AG20443 (cell line): ENCODE measurements at regions not wholly inside any gene's neighbourhood (a gene's known extent, or its start where the extent isn't known, plus 50 kb on each side); places are given as distances from the start of the nearest gene placed in this dataset.
"Not testable (repeated sequence)": the region's sequence is repeated elsewhere in the genome, so short reads cannot be mapped to it uniquely, and the experiment has no call there.

Experiments
- DNase-seq: peaks from one replicate; pipeline ENCODE4 v3.0.0; 2012; ENCODE audit warnings: low spot score, mixed read lengths

GRCh38 chr5:164119806-164120447 is 614.5 kb downstream of the MAT2B start:
- peak; percentile 9 for DNase-seq

DNA sequence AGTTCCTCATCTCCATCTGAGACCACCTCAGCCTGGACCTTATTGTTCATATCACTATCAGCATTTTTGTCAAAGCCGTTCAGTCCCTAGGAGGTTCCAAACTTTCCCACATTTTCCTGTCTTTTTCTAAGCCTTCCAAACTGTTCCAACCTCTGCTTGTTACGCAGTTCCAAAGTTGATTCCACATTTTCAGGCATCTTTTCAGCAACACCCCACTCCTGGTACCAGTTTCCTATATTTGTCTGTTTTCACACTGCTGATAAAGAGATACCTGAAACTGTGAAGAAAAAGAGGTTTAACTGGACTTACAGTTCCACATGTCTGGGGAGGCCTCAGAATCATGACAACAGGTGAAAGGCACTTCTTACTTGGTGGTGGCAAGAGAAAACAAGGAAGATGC is 622.1 kb downstream of the MAT2B start:
- no peak for DNase-seq

DNA sequence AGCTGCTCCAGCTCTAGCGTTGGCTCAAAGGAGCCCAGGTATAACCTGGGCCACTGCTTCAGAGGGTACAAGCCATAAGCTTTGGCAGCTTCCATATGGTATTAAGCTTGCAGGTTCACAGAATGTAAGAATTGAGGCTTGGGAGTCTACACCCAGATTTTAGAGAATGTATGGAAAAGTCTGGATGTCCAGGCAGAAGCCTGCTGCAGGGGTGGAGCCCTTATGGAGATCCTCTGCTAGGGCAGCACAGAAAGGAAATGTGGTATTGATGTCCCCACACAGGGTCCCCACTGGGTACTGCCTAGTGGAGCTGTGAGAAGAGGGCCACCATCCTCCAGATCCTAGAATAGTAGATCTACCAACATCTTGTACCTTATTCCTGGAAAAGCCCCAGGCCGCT is 626.9 kb downstream of the MAT2B start:
- no peak for DNase-seq

DNA sequence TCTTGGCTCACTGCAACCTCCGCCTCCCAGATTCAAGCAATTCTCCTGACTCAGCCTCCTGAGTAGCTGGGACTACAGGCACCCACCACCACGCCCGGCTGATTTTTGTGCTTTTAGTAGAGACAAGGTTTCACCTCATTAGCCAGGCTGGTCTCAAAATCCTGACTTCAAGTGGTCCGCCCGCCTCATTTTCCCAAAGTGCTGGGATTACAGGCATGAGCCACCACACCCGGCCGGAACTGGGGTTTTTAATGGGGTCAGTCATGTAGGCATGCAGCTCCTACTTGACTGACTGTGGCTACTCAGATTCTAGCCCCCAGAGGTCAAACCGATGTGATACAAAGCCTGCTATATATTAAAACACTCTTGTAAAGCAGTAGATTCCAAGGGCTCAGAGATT is 631.7 kb downstream of the MAT2B start:
- no peak for DNase-seq

DNA sequence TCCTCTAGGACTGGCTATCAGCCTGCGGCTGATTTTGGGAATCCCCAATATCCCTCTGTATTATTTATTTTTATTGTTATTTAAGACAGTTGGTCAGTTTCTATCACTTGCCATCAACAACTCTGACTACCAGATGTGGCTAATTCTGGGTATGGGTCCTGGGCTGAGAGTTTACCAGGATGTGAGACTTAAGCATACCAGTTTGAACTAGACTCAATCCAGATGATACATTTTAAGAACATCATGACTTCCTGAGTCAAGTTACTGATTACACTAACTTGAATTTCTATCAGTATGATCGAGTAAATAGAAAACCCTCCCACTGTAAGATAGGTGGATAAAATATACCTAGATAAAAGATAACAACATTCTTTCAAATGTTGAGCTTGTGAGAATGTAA is 634.0 kb downstream of the MAT2B start:
- DNase-seq, result no peak

GRCh38 chr5:164145458-164145857 is 640.0 kb downstream of the MAT2B start:
- DNase-seq, result no peak

DNA sequence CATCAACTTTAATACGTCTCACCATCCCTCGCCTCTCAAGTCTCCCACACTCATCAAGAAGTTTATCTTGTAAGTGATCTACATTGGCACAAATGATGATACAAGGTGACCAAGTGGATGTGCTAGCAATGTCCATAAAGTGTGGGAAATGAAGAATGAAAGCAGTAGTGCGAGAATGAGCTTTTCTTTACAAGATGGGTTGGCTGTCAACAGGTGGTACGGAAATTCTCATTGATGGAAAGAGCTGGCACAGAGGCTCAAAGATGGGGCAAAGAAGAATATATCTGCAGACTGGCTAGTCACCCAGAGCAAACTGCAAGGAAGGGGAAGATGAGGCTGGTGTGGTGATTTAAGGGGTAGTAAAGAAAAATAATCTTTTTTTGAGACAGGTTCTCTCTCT is 640.8 kb downstream of the MAT2B start:
- DNase-seq, result no peak

DNA sequence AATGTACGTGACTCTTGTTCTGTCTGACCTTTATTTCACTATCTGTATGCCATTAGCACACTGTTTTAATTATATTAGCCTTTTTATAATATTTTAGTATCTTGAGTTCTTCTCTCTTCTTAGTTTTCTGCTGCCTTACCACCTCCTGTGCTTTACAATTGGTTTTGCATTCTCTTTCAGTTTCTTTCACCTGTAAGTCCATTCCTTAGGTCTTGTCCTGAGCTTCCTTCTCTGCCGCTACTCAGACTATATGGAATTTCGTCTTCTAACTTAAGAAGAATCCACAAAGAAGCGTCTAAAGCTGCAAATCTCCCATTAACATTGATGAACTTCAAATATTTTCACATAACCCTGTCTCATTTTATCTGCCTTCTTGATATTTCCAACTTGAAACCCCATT is 642.9 kb downstream of the MAT2B start:
- no peak for DNase-seq

DNA sequence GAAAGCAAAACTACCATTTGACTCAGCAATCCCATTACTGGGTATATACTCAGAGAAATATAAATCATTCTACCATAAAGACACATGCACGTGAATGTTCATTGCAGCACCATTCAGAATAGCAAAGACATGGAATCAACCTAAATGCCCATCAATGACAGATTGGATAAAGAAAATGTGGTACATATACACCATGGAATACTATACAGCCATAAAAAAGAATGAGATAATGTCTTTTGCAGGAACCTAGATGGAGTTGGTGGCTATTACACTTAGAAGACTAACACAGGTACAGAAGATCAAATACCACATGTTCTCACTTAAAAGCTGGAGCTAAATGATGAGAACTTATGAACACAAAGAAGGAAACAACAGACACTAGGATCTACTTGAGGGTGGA is 647.1 kb downstream of the MAT2B start:
- not testable (repeated sequence) for DNase-seq

DNA sequence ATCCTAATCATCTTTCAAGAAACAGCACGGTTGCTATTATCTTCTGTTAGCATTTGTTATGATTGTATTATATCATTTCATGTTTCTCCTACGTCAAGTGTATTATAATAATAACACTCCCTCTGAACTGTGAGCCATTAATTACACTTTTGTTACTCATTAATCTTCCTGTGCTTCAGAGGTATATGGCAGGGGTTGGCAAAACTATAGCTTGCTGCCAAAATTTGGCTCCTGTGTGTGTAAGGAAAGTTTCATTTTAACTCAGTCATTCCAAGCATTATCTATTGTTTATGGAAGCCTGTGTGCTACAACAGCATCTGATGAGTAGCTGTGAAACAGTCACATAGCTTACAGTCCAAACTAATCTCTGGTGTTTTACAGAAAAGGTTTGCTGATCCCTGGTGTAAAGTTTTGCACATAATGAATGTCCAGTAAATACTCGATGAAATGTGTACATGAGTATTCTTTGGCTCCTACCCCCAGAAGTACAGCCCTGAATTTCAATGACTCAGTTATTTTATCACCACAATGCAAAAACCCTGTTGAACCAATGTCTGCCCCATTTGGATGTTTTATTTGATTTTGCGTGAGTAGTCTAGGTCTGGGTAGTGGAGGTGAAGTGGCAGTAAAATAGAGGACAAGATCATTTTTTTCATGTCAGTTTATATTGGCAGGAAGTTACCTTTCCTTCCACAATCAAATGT is 648.2 kb downstream of the MAT2B start:
- DNase-seq, result no peak

GRCh38 chr5:164170814-164171213 is 665.4 kb downstream of the MAT2B start:
- DNase-seq, result no peak

DNA sequence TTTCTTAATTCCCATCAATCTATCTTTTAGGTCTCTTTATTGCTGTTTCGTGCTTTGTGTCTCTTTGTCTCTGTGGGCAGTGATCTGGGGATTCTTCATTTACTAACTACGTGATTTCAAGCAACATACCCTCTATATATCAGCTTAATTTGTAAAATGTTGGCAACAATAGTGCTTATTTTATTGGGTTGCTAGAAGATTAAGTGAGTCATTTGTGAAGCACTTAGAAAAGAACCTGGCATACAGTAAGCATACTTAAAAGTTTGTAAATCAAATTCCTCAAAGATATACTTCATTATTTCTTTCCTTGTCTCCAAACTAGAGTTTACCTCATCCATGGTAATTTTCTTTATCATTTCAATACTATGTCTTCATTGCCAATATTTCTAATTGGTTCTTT is 669.7 kb downstream of the MAT2B start:
- no peak for DNase-seq

GRCh38 chr5:164179406-164179805 is 674.0 kb downstream of the MAT2B start:
- no peak for DNase-seq

DNA sequence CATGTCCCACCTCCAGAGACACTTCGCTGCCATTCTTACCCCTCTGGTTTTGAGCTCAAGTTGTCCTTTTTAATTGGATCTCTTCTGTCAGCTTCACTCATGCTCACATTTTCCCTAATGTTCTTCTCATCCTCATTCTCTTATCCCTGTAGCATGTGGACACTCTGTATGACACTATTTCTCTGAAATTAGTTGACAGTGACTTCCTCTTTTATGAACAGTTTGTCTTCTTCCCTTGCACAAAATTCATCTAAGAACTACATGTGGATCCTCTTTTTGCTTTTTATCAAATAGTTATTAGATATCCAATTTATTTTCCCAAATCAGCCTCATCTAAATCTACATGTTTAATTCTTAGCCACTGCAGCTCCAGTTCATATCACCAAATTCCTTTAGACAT is 676.2 kb downstream of the MAT2B start:
- no peak for DNase-seq

GRCh38 chr5:164184158-164184557 is 678.7 kb downstream of the MAT2B start:
- no peak for DNase-seq

GRCh38 chr5:164185000-164185399 is 679.6 kb downstream of the MAT2B start:
- DNase-seq, result no peak

GRCh38 chr5:164186550-164186949 is 681.1 kb downstream of the MAT2B start:
- DNase-seq, result no peak

DNA sequence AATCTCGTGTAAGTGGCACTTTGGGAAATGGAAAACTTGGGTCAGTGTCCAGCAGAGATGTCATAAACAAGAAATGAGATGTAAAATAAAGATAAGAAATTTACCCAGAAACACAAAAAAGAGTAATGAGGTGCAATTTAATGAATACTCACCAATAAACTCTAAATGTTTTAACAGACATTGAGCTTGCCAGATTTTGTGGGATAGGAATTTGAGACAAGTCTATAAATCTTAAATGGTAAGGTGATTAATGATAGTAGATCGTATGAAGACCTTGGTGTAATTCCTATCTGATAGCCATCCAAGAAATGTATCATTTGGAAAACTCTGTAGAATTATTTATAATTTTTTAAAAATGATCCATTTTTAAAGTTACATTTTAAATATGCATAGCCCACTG is 682.4 kb downstream of the MAT2B start:
- no peak for DNase-seq

GRCh38 chr5:164188733-164189148 is 683.3 kb downstream of the MAT2B start:
- DNase-seq, result no peak

DNA sequence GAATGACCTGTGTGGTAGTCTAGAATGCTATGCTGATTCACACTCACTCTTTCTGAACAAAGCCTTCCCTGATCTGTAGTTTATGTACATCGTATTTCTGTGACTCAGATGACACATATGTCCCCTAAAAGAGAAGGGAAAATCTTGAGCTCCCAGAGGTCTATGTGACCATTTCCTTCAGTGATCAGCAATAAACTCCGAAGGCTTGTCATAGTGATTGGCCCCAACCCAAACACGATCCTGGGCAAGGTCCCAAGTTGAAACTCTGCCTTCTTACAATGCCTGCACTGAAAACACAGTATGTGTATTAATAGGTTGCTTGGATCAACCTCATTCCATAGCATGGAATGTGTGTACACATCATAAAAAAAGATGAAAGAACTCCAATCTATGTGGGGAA is 685.8 kb downstream of the MAT2B start:
- no peak for DNase-seq

- no peak for DNase-seq
Observed at GRCh38 chr5:164202338-164202737, 696.9 kb downstream of the MAT2B start.

DNA sequence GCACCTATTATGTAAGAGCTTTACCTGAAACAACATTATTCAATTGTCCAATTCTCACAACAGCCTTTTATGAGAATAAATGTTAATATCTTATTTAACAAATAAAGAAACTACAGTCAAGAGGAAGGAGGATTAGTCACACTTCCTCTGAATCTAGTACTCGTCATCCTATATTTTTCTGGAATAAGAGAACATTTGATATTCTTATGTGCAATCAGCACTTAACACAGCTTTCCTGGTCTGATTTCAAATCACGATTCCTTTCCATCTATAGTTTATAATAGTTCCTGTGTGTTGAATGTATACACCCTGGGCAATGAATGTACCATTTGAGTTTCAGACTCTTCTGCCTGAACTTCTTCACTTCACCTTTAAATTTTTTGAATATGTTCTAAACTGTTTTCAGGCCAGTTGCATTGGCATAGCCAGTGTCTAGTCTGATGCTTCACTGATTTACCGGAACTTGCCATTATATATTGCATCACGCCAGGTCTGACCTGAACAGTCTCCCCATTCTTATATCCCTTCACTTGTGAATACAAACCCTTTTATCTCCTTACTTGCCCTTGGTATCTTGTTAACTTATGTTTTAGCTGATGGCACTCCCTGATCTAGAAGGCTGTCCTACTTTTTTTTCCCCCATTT is 698.3 kb downstream of the MAT2B start:
- no peak for DNase-seq

GRCh38 chr5:164204338-164204946 is 699.0 kb downstream of the MAT2B start:
- DNase-seq, result no peak
